ENCODE measurements at regions not wholly inside any gene's neighbourhood (a gene's known extent, or its start where the extent isn't known, plus 50 kb on each side); places are given as distances from the start of the nearest gene placed in this dataset.

DNA sequence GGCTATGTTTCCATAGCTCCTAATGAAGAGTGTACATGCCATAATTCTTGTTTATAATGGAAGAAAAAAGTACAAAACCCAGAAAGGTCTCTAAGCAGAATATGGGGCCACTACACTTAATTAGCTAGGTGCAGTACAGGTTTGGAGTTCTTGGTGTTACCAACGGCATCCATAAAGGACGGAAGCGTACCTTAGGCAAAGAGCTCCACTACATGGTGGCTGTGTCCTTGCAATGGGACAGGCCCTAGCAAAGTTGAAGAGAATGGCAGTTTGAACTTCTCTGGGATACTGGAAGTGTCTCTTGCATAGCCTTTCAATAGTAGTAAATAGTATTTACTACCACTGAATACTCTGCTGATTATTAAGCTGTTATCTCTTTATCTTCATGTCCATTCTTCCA lies 371.7 kb upstream of the MMS22L start:
- TF ChIP-seq ZFP3 (CRISPR knock-in tag; IDR thresholded peaks at IDR 0.05) (no peak), PPARA (CRISPR knock-in tag; IDR thresholded peaks at IDR 0.05; ENCODE audit: borderline replicate concordance) (no peak), BACH2 (CRISPR knock-in tag; IDR thresholded peaks at IDR 0.05; ENCODE audit: borderline replicate concordance) (no peak), RARB (CRISPR knock-in tag; IDR thresholded peaks at IDR 0.05) (no peak), TOX (CRISPR knock-in tag; IDR thresholded peaks at IDR 0.05; ENCODE audit: borderline replicate concordance) (no peak), ZFP30 (CRISPR knock-in tag; IDR thresholded peaks at IDR 0.05) (no peak)
- ATAC-seq: no peak

DNA sequence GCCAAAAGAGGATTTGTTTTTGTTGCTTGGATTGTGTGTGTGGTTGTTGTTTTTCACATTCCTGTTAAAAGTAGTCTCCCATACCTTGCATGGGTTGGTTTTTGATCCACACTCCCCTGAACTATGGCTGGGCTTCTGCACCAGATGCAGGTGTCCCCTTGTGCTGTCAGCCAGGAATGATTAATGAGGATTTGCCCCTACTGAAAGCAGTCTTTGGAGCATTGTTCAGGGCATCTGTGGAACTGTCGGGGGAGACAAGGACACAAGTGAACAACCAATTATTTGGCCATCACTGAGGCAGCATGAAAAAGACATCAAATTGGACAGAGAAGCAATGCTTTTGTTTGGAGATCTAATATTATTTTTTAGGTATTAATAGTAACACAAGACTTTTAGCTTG lies 373.2 kb upstream of the MMS22L start:
- ATAC-seq: no peak
- TF ChIP-seq OSR1 (CRISPR knock-in tag; IDR thresholded peaks at IDR 0.05) (no peak), SNAI2 (CRISPR knock-in tag; IDR thresholded peaks at IDR 0.05) (no peak)

DNA sequence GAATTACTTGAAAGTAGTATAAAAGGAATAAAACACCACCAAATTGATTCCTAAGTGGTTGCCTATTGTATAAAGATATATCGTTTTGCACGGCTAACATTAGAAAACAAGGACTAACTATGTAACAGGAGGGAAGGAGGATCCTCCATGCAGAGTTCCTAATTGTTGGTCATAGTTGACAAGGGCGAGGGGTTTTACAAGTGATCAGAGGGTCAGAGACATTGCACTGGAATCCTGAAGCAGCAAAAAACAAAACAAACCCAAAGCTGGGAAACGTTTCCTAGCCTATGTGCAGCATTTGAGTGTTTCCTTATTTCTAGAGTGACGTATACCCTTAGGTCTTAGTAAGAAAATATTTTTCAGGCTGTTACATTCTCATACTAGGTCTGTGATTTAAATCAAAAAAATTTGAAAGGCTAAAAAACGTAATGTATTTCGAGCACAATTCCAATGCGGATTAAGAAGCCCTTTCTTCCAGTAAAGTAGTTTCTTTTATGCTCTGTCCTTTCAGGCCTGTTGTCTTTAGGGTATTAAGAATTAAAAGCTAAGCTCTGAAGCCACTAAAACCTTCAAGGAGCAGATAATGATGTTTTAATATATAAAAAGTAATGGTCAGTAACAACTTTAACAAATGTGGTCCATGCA lies 373.8 kb upstream of the MMS22L start:
- TF ChIP-seq ZNF8 (CRISPR knock-in tag; IDR thresholded peaks at IDR 0.05) (no peak), OSR1 (CRISPR knock-in tag; IDR thresholded peaks at IDR 0.05) (no peak), TCF4 (CRISPR knock-in tag; IDR thresholded peaks at IDR 0.05; ENCODE audit: borderline replicate concordance) (no peak), ZFP30 (CRISPR knock-in tag; IDR thresholded peaks at IDR 0.05) (no peak), TOX (CRISPR knock-in tag; IDR thresholded peaks at IDR 0.05; ENCODE audit: borderline replicate concordance) (no peak), ARNTL (CRISPR knock-in tag; IDR thresholded peaks at IDR 0.05; ENCODE audit: borderline replicate concordance, low read depth) (no peak), ISL1 (CRISPR knock-in tag; IDR thresholded peaks at IDR 0.05) (no peak), ZFP3 (CRISPR knock-in tag; IDR thresholded peaks at IDR 0.05) (no peak), RARB (CRISPR knock-in tag; IDR thresholded peaks at IDR 0.05) (no peak), BACH2 (CRISPR knock-in tag; IDR thresholded peaks at IDR 0.05; ENCODE audit: borderline replicate concordance) (no peak), ZC3H10 (CRISPR knock-in tag; IDR thresholded peaks at IDR 0.05) (no peak), ZNF565 (CRISPR knock-in tag; conservative IDR thresholded peaks at IDR 0.05; ENCODE audit: low read depth) (no peak), PPARA (CRISPR knock-in tag; IDR thresholded peaks at IDR 0.05; ENCODE audit: borderline replicate concordance) (no peak), SNAI2 (CRISPR knock-in tag; IDR thresholded peaks at IDR 0.05) (no peak)
- TF ChIP-seq, protein P1, sequence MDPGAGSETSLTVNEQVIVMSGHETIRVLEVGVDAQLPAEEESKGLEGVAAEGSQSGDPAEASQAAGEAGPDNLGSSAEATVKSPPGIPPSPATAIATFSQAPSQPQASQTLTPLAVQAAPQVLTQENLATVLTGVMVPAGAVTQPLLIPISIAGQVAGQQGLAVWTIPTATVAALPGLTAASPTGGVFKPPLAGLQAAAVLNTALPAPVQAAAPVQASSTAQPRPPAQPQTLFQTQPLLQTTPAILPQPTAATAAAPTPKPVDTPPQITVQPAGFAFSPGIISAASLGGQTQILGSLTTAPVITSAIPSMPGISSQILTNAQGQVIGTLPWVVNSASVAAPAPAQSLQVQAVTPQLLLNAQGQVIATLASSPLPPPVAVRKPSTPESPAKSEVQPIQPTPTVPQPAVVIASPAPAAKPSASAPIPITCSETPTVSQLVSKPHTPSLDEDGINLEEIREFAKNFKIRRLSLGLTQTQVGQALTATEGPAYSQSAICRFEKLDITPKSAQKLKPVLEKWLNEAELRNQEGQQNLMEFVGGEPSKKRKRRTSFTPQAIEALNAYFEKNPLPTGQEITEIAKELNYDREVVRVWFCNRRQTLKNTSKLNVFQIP (CRISPR knock-in tag; IDR thresholded peaks at IDR 0.05; ENCODE audit: borderline replicate concordance, low read depth): no peak
- TF ChIP-seq, protein P2, sequence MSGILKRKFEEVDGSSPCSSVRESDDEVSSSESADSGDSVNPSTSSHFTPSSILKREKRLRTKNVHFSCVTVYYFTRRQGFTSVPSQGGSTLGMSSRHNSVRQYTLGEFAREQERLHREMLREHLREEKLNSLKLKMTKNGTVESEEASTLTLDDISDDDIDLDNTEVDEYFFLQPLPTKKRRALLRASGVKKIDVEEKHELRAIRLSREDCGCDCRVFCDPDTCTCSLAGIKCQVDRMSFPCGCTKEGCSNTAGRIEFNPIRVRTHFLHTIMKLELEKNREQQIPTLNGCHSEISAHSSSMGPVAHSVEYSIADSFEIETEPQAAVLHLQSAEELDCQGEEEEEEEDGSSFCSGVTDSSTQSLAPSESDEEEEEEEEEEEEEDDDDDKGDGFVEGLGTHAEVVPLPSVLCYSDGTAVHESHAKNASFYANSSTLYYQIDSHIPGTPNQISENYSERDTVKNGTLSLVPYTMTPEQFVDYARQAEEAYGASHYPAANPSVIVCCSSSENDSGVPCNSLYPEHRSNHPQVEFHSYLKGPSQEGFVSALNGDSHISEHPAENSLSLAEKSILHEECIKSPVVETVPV (CRISPR knock-in tag; IDR thresholded peaks at IDR 0.05): no peak
- TF ChIP-seq, protein P3, sequence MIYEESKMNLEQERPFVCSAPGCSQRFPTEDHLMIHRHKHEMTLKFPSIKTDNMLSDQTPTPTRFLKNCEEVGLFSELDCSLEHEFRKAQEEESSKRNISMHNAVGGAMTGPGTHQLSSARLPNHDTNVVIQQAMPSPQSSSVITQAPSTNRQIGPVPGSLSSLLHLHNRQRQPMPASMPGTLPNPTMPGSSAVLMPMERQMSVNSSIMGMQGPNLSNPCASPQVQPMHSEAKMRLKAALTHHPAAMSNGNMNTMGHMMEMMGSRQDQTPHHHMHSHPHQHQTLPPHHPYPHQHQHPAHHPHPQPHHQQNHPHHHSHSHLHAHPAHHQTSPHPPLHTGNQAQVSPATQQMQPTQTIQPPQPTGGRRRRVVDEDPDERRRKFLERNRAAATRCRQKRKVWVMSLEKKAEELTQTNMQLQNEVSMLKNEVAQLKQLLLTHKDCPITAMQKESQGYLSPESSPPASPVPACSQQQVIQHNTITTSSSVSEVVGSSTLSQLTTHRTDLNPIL (CRISPR knock-in tag; IDR thresholded peaks at IDR 0.05; ENCODE audit: low read depth): no peak
- no peak for ATAC-seq

DNA sequence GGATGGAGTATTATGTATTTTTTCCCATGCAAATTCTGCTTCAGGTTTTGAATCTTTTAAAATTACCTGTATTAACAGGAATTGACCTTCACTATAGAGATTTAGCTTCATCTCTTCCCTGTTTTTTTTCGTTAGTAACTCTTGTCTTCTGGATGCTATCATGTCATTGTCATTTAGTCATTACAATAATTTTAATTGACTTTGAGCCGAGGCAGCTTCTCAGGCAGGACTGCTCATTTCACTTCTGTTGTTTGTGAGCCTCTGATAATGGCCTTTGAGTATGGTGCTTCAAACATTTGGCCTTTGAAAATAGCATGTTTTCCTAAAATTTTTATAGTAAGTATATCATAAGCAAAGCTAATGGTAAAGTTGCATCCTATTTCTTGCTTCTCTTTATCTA lies 375.1 kb upstream of the MMS22L start:
- TF ChIP-seq ZFP30 (CRISPR knock-in tag; IDR thresholded peaks at IDR 0.05) (no peak), ZNF8 (CRISPR knock-in tag; IDR thresholded peaks at IDR 0.05) (no peak), ESRRG (CRISPR knock-in tag; IDR thresholded peaks at IDR 0.05) (no peak), GLIS3 (CRISPR knock-in tag; IDR thresholded peaks at IDR 0.05) (no peak), ISL1 (CRISPR knock-in tag; IDR thresholded peaks at IDR 0.05) (no peak), ZFP3 (CRISPR knock-in tag; IDR thresholded peaks at IDR 0.05) (no peak), ZC3H10 (CRISPR knock-in tag; IDR thresholded peaks at IDR 0.05) (no peak), TOX (CRISPR knock-in tag; IDR thresholded peaks at IDR 0.05; ENCODE audit: borderline replicate concordance) (no peak), ZNF565 (CRISPR knock-in tag; conservative IDR thresholded peaks at IDR 0.05; ENCODE audit: low read depth) (no peak), SNAI2 (CRISPR knock-in tag; IDR thresholded peaks at IDR 0.05) (no peak), CSDC2 (CRISPR knock-in tag; IDR thresholded peaks at IDR 0.05) (no peak), ZNF70 (CRISPR knock-in tag; IDR thresholded peaks at IDR 0.05) (no peak), TCF4 (CRISPR knock-in tag; IDR thresholded peaks at IDR 0.05; ENCODE audit: borderline replicate concordance) (no peak)
- TF ChIP-seq, protein P4, sequence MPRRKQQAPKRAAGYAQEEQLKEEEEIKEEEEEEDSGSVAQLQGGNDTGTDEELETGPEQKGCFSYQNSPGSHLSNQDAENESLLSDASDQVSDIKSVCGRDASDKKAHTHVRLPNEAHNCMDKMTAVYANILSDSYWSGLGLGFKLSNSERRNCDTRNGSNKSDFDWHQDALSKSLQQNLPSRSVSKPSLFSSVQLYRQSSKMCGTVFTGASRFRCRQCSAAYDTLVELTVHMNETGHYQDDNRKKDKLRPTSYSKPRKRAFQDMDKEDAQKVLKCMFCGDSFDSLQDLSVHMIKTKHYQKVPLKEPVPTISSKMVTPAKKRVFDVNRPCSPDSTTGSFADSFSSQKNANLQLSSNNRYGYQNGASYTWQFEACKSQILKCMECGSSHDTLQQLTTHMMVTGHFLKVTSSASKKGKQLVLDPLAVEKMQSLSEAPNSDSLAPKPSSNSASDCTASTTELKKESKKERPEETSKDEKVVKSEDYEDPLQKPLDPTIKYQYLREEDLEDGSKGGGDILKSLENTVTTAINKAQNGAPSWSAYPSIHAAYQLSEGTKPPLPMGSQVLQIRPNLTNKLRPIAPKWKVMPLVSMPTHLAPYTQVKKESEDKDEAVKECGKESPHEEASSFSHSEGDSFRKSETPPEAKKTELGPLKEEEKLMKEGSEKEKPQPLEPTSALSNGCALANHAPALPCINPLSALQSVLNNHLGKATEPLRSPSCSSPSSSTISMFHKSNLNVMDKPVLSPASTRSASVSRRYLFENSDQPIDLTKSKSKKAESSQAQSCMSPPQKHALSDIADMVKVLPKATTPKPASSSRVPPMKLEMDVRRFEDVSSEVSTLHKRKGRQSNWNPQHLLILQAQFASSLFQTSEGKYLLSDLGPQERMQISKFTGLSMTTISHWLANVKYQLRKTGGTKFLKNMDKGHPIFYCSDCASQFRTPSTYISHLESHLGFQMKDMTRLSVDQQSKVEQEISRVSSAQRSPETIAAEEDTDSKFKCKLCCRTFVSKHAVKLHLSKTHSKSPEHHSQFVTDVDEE (CRISPR knock-in tag; IDR thresholded peaks at IDR 0.05): no peak
- no peak for ATAC-seq

Data from SK-N-SH treated with all-trans-retinoic acid at 6 μM for 48 hours (cell line).